NCI-H2227 (cell line): ENCODE measurements at regions not wholly inside any gene's neighbourhood (a gene's known extent, or its start where the extent isn't known, plus 50 kb on each side); places are given as distances from the start of the nearest gene placed in this dataset.
"Not testable (repeated sequence)": the region's sequence is repeated elsewhere in the genome, so short reads cannot be mapped to it uniquely, and the experiment has no call there.

Experiments
- DNase-seq: peaks from one replicate; lab custom pipeline; 2025; ENCODE audit not compliant: unreplicated experiment; lab: John Stamatoyannopoulos, UW

- no peak for DNase-seq
Measured at GRCh38 chr15:79492065-79492464, 59.9 kb downstream of the MINAR1 start.

GRCh38 chr15:79494384-79494909 is 62.3 kb downstream of the MINAR1 start:
- no peak for DNase-seq

GRCh38 chr15:79494963-79495755 is 63.0 kb downstream of the MINAR1 start:
- DNase-seq, result no peak

- no peak for DNase-seq
Measured at GRCh38 chr15:79495775-79496174, 63.6 kb downstream of the MINAR1 start.

- no peak for DNase-seq
Measured at GRCh38 chr15:79496838-79497237, 64.7 kb downstream of the MINAR1 start.

- no peak for DNase-seq
Measured at GRCh38 chr15:79501086-79501485, 69.0 kb downstream of the MINAR1 start.

GRCh38 chr15:79505956-79506355 is 73.8 kb downstream of the MINAR1 start:
- no peak for DNase-seq

- not testable (repeated sequence) for DNase-seq
Measured at GRCh38 chr15:79512844-79513243, 80.7 kb downstream of the MINAR1 start.

- no peak for DNase-seq
Measured at GRCh38 chr15:79513417-79513816, 81.3 kb downstream of the MINAR1 start.

GRCh38 chr15:79513940-79514339 is 81.8 kb downstream of the MINAR1 start:
- no peak for DNase-seq

GRCh38 chr15:79515300-79516027 is 83.3 kb downstream of the MINAR1 start:
- DNase-seq, result no peak

GRCh38 chr15:79516155-79516554 is 84.0 kb downstream of the MINAR1 start:
- DNase-seq, result no peak

- DNase-seq, result no peak
Measured at GRCh38 chr15:79516646-79517045, 84.5 kb downstream of the MINAR1 start.

- DNase-seq, result no peak
Measured at GRCh38 chr15:79519628-79520027, 87.5 kb downstream of the MINAR1 start.

GRCh38 chr15:79520654-79521053 is 88.5 kb downstream of the MINAR1 start:
- no peak for DNase-seq

- DNase-seq, result no peak
Measured at GRCh38 chr15:79522656-79523055, 90.5 kb downstream of the MINAR1 start.

- DNase-seq, result no peak
Measured at GRCh38 chr15:79523266-79523665, 91.1 kb downstream of the MINAR1 start.

GRCh38 chr15:79524531-79524930 is 92.4 kb downstream of the MINAR1 start:
- no peak for DNase-seq

GRCh38 chr15:79526376-79526775 is 94.2 kb downstream of the MINAR1 start:
- DNase-seq, result no peak

- DNase-seq, result no peak
Measured at GRCh38 chr15:79527821-79528220, 95.7 kb downstream of the MINAR1 start.

- DNase-seq, result no peak
Measured at GRCh38 chr15:79529157-79529785, 97.1 kb downstream of the MINAR1 start.

GRCh38 chr15:79535536-79535935 is 103.4 kb downstream of the MINAR1 start:
- no peak for DNase-seq
